Hepatic stellate cell (primary cell): ENCODE measurements at regions not wholly inside any gene's neighbourhood (a gene's known extent, or its start where the extent isn't known, plus 50 kb on each side); places are given as distances from the start of the nearest gene placed in this dataset.

Experiments used
- DNase-seq: peaks from one replicate; pipeline ENCODE4 v3.0.0; 2011; ENCODE audit warnings: low spot score

DNA sequence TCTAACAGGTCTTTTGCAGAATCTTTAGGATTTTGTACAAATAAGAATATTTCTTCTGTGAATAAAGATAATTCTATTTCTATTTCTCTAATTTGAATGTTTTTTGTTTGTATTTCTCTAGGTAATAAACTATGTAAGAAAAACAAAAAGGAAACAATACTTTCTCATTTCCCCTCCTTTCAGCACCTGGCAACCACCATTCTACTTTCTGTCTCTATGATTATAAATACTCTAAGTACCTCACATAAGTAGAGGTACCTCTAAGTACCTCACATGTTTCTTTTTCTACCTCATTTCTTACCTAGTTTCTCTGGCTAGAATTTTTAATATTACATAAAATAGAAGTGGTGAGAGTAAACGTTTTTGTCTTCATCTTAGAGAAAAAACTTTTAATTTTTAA, 550.0 kb downstream of the EPHA5 start:
- DNase-seq: no peak

DNA sequence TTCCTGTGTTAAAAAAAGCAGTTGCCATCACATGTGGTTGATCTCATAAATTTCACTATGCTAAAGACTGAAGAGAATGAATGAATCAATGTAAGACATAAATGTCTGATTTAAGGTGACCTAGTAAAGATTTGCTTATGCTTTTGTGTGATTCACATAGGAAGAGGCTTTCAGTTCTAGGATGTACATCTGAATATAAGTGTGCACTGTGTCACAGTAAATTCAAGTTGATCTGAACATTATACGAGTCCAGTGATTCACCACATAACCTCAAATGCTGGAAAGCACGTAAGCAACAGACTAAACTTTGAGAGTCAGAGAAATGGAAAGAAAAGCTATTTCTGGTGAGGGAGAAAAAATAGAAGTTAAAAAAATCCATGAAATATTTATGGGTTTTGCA, 567.9 kb downstream of the EPHA5 start:
- DNase-seq: no peak

DNA sequence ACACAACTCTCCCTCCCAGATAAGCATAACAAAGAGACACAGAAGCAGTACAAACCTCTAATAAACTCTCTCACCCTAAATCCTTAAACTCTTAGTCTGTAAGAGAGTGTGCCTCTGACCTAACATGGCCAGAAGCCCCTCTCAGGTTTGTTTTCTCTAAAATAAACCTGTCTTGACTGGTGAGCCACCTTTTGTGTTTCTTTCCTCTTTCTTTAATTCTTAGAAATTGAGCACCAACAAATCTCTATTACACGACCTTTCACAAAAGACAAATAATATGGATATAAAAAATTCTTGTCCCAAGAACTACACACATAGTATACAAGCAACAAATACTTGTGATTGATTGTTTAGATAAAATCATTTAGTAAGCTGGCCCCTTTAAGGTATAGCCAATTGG, 573.7 kb downstream of the EPHA5 start:
- DNase-seq: no peak

DNA sequence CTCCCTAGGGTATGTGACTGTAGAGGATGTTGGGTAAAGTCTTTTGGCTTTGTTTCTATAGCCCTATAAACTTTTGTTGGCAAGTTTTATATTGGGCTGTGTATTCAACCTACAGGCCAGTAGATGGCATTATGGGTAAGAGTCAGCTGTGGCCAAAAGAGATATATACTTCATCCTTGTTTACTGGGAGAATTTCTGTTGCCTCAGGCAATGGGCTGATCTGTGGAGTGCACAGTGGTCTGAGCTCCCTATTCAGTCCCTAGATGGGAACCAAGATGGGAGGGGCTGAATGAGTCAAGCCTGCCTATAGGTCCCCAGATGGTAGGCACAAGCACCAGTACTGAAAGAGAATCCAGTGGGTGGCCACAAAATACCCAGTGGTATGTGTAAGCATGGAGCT, 580.6 kb downstream of the EPHA5 start:
- no peak for DNase-seq

DNA sequence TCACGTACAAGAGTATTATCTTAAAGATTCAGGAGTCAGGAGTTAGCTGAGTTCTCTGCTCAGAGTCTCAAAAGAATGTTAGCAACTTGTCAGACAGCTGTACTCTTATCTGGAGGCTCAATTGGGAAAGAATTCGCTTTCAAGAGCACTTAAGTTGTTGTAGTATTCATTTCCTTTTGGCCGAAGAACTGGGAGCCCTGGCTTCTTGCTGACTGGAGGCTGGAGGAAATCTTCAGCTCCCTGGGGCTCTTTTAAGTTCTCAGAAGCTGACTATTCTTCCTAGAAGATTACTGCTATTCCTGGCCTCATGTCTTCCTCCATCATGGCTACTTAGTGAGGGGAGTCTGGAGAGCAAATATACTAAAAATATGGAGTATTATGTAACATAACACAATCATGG, 587.2 kb downstream of the EPHA5 start:
- DNase-seq: no peak

DNA sequence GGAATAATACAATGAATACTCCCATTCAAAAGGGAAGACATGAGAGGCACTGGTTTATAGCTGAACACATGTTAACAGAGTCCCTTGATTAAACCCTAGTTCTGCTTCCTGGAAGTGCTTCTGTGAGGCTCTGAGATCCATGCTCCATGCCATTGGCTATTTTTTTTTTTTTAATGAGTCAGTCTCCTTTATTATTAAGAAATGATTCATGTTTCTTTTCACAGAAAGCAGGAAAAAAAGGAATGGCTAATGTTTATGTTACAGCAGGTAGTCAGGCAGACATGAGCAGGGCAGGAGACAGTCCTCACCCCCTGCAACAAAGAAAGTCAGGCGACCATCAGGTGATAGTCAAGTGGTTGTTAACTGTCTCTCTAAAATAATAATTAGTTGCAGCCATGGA, 598.7 kb downstream of the EPHA5 start:
- DNase-seq: no peak

DNA sequence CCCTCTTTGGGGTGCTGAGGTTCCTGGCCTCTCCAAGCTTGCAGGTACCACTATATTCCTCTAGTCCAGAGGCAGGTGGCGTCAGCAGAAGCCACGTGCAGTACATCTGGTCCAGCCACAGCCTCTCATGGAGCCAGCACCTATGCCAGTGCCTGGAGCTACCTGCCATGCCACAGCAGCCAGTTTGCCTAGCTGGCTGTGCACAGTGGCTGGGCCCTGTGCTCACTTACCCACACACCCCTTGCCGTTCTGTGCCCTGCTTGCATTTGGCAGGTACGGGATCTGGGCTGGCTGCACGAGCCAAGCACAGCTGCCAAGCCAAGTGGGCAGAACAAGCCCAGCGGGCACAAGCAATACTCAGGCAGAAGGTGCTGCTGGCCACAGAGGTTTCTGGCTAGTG, 601.1 kb downstream of the EPHA5 start:
- no peak for DNase-seq

DNA sequence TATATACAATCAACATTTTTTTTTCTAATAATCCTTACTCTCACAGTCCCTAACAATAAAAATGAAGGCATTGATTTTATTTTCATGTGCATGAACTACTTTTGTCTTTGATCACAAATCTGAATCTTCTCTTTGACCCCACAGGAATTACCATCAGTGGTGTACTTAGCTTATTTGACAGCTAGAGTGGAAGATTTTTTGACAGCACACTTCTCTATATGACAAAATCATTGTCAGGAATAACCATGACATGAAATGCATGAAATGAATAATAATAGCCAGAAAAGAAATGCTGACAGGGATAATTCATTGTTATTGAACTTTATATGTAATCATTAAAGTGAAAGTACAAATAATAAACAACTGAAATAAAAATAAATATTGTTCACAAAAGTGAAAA, 604.2 kb downstream of the EPHA5 start:
- DNase-seq: no peak

DNA sequence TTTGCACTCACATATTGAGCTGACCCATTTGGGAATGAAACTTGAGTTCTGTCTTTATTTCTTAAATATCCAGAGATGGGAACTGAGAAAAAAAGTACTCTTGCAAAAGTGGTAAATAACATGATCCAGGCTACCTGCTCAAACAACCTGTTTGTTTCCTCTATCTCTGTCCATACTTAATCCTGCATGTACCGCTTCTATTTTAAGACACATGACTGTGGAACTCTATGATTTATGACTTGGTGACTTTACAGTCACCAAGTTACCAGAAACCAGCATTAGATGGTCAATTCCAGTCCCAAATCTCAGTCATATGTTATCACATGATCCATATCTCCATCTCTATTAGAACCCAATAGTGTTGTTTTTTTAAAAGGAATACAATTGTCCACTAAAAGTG, 606.7 kb downstream of the EPHA5 start:
- no peak for DNase-seq

DNA sequence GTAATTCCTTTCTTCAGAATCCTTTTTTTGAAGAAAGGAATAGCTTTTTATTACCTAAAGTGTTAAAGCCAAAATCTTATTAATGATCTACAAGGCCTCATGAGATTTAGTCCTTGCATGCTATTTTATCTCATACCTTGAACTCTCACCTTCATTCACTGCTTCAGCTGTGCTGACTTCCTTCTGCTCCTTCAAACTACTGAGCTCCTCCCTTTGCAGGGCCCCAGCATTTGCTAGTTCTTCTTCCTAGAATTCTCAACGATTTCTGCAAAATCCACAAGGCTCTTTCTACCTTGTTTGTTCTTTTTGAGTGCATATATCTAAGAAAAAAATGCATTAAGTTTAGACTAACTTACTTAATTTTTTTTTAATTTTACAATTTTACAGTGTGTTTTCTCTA, 619.5 kb downstream of the EPHA5 start:
- DNase-seq: no peak

DNA sequence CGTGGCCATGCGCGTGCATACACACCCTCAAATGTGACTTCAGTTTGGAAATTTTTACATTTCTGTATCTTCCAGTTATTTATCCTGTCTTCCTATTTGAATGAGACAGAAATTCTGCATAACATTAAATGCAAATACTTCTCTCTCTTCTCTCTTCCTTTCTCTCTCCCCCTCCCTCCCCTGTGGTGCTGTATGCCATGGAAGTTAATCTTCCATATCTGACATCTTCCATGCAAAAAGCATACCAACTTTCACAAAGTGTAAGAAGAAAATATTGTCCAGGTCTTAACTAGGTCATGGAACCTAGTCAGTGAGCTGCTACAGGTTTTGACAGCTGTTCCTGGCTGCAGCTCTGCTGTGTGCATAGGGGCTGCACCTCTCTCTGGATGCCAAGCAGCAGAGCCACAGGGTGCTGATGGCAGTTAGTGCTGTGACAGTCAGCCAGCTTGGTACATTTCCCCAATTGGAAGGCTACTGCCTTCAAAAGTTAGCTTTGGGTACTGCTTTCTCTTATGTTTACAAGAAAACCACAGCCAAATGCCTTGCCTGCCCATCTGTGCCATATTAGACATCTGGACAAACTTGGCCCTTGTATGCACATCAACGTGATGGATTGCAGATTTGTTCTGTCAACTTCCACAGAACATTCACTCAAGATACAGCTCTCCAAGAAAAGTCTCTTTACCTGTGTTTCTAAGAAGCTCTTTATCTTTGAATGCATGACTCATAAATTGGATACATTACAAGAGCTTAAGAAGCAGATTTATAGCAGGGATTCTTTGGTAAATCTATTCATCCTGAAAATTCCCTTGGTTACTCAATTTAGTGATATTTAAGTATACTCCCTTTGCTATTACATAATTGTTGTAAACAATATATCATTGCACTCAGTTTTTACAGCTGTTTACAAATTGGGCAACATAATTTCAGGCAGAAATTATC, 623.8 kb downstream of the EPHA5 start:
- DNase-seq: no peak

DNA sequence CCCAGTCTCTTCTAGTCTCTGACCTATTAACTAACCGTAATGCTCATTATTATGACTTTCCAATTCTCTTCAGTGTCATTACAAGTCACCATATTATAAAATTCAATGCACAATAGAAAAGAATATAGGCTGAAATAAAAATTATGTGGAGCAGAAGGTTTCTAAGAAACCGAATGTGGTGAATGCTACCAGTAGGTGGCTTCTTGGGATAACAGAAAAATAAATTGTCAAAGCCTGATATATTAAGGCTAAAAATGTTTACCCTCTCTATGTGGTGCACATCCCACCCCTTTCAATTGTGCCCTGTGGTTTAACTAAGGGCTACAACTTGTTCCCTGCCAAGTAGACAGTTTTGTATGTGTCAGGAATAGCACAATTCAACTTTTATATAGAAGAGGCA, 624.6 kb upstream of the TECRL start:
- no peak for DNase-seq

DNA sequence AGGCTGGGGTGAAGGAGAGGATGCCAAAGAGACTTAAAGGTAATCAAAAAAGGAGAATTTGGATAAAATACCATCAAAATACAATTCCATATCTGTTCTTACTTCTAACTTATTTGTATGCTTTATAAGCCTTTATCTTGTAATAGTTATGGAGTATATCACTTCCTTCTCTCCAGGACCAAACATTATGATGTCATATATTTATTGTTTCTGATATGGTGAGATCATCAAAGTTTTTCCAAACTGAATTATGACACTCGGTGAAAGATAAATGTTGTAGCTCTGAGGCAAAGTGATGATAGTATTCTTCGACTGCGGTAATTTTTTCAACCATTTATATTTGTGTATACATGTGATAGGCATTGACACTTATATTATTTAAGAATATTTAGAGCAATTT, 619.3 kb upstream of the TECRL start:
- DNase-seq: no peak

DNA sequence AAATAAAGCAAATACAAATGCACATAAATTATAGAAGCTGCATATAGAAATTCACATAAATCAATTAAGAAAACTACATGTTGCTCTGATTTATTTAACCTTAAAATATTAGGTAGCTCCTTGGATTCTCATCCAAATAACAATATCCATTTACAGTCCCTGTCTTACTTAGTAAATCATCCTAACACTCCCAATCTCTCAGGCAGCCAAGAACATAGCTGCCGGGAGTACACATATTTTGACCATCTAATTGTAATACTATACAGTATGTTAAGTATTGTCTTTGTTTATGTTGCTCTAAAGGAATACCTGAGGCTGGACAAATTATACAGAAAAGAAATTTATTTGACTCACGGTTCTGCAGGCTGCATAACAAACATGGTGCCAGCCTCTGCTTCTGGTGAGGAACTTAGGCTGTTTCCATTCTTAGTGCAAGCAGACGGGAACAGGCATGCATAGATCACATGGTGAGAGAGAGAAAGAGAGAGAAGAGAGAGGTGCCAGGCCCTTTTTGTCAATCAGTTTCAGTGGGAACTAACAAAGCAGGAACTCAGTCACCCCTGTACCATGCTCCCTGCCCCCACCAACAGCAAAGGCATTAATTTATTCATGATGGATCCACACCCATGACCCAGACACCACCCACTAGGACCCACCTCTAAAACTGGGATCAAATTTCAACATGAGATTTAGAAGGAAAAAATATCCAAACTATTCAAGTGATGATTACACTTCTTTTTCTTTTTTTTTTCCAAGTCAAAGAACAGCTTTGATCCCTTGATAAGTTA, 614.8 kb upstream of the TECRL start:
- DNase-seq: no peak

DNA sequence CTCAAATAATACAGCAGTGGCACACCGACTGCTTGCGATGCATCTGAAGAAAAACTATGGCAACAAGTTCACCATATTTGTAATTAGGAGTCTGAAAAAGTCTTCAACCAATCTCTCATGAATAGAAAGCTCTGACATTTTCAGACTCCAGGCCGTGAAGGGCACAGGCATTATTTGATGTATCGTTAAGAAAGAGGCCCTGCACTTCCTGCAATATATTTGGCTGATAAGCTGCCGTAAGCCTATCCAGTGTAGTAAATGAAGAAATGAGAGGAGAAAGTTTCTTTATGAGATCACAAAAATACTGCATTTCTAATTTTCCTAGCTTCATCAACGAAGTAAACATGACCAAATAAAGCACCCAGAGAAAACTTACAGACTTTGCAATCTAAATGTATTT, 613.8 kb upstream of the TECRL start:
- DNase-seq: no peak

DNA sequence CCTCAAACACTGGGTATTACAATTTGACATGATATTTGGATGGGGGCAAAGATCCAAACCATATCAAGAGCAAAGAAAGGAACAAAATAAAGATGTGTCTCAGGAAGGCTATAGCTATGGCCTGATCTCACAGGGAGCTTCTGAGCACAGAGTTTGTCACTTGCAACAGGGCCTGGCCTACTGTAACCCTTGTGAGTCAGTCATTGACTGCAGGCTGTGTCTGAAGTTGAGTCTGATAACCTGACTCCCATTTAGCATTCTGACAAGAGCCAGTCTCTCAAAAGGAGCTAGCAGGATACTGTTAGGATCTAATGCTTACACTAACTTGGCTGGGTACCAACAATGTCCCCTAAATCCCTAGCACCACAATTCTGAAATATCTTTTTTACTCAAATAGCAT, 612.5 kb upstream of the TECRL start:
- no peak for DNase-seq

DNA sequence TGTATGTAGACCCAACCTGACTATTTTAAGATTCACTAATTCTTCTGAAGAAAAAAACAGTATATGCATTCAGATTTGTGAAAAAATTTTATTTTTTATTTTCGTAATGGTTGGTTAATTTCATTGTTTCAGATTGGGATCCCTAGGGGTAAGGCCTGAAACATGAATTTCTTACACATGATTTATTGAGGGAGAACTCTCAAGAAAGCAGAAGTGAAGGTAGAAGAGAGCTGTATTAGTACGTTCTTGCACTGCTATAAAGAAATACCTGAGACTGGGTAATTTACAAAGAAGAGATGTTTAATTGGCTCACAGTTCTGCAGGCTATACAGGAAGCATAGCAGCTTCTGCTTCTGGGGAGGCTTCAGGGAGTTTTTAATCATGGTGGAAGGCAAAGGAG, 611.9 kb upstream of the TECRL start:
- DNase-seq: no peak

DNA sequence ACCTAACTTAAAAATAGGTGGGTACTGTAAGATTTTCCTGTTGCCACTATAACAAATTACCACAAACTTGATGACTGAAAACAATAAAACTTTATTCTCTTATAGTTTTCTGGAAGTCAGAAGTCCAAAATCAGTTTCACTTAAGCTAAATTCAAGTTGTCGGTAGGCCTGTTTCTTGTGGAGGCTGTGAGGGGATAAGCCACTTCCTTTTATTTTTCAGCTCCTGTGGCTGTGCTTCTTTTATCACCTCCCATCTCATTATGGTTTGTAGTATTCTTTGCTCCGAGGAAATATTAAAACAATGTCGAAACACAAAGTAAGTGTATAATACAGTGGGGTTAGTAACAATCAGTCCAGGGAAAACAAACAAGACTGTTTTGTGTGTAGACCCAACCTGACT, 610.5 kb upstream of the TECRL start:
- no peak for DNase-seq

DNA sequence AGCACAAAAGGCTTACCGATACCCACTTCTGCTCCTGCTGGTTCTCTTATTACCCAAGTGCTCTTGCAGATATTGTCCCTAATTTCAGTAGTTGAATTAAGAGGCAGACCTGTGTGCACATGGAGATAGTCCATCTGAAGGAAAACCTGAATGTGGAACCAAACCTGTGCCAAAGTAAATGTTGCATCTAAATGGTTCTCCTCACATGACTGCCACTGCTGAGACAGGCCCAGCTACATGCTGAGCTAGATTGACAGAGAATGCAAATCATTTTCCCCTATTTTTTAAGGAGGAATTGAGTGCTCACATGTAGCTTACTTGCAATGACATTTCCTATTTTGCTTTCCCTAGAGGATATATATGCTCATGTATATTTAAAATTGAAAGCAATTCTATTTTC, 609.1 kb upstream of the TECRL start:
- DNase-seq: no peak

DNA sequence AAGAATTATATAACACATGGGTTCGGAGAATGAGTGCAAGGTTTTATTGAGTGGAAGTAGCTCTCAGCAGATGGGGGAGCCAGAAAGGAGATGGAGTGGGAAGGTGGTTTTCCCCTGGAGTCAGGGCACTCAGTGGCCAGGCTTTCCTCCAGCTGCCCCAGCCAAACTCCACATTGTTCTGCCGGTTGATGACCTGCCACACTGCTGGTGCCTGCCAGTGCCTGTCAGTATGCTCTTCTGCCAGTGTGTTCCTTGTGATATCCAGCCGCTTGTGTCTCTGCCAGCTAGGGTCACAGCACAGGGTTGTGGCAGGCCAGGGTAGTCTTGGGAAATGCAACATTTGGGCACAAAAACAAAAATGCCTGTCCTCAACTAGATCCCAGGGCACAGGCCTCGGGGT, 604.8 kb upstream of the TECRL start:
- no peak for DNase-seq

DNA sequence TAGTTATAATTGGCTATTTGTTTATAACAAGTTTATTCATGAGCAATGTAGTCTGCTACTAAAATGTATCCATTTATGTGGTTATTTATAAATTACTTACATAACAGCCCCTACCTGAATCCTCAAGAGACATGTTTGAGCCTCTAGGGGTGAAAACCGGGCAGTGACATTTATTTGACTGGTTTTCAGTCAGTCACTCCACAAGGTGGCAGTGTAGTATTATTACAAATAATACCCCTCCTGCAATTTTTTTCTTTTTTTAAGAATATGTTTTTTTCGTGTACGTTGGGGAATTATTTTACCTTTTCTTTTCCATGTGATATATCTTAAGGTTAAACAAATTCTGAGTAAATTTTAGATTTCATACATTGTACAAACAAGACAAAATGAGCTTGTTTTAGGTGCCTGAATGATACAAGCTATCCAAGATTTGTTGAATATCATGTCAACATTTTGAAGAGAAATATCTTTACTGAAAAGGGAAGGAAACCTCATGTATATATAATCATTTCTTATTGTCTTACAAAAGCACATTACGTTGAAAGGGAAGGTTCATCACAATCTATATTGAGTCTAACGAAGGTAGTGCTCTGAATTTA, 598.7 kb upstream of the TECRL start:
- peak; percentile 2 for DNase-seq

DNA sequence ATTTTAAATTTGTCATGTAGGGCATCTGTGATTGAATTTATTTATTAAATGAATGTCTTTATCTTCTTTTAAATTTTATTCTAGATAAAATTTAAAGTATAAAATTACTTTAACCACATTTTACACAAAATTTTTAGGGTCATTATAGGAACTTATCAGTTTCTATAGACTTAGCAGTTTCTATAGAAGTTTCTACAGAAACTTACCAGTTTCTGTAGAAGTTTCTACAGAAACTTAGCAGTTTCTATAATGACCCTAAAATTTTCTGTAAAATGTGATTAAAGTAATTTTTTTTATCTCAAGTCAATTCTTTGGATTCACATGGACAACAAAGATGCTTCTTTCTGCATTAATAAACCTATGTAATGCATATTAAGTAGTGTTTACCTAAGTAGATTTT, 565.9 kb upstream of the TECRL start:
- DNase-seq: no peak

DNA sequence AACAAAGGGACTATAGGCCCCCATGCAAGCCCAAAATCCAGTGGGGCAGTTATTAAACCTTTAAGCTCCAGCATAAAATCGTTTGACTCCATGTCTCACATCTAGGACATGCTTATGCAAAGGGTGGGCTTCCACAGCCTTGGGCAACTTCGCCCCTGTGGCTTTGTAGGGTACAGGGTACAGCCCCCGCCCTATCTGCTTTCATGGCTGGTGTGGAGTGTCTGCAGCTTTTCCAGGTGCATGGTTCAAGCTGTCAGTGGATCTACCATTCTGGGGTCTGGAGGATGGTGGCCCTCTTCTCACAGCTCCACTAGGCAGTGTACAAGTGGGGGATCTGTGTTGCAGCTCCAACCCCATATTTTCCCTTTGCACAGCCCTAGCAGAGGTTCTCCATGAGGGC, 559.8 kb upstream of the TECRL start:
- no peak for DNase-seq
